Panc1 (cell line): ENCODE measurements at regions not wholly inside any gene's neighbourhood (a gene's known extent, or its start where the extent isn't known, plus 50 kb on each side); places are given as distances from the start of the nearest gene placed in this dataset.

Source experiments
- ATAC-seq: fragments of 200-7000 bp; cut with Tn5 transposase; 2 replicates; pipeline ENCODE4 v1.9.1; 2020; ENCODE audit warnings: mild to moderate bottlenecking, moderate library complexity
- BruUV-seq: library from RNA; stranded (reverse); fragments of 400-500 nt; replicated peaks from 2 replicates; lab custom pipeline; 2021; lab: Mats Ljungman, UMichigan
- CTCF ChIA-PET: fragments of 300-600 bp; sonication (Branson Sonifier 250); formaldehyde crosslinking; loops from one replicate; lab custom pipeline; 2022; ENCODE audit warnings: antibody characterized with exemption; lab: Charles Lee
- POLR2A ChIA-PET: fragments of 300-600 bp; sonication (Branson Sonifier 250); formaldehyde crosslinking; loops from one replicate; lab custom pipeline; 2022; ENCODE audit warnings: antibody characterized with exemption; lab: Charles Lee
- DNase-seq: peaks from one replicate; pipeline ENCODE4 v3.0.0-alpha.2; 2010; ENCODE audit warnings: low read depth, low spot score
- H3K27ac ChIP-seq: 2 replicates; pipeline ENCODE4 v1.5.1; 2011; ENCODE audit warnings: mild to moderate bottlenecking, low read length, inconsistent platforms
- H3K27me3 ChIP-seq: fragments of 200-500 bp; sonication (Bioruptor generic); 2 replicates; pipeline ENCODE4 v1.6.0; 2014; ENCODE audit warnings: low read length, inconsistent platforms; ENCODE audit not compliant: control insufficient read depth, insufficient read depth
- H3K36me3 ChIP-seq: fragments of 200-500 bp; sonication (Bioruptor generic); 2 replicates; pipeline ENCODE4 v1.5.1; 2014; ENCODE audit warnings: inconsistent platforms, mild to moderate bottlenecking, low read length, moderate library complexity; ENCODE audit not compliant: control insufficient read depth, insufficient read depth
- H3K4me1 ChIP-seq: 2 replicates; pipeline ENCODE4 v1.5.1; 2011; ENCODE audit warnings: inconsistent platforms, mild to moderate bottlenecking, low read length, moderate library complexity; ENCODE audit not compliant: control insufficient read depth, insufficient read depth
- H3K4me3 ChIP-seq, 2 experiments: 2 replicates each; pipeline ENCODE4 v1.5.1; 2011 to 2012; ENCODE audit warnings: low read depth in 2 of 2, low read length in 2 of 2, mild to moderate bottlenecking in 2 of 2, inconsistent platforms in 1 of 2, moderate library complexity in 1 of 2
- H3K9me3 ChIP-seq: fragments of 200-500 bp; sonication (Bioruptor generic); 2 replicates; pipeline ENCODE4 v1.5.1; 2014; ENCODE audit warnings: low read depth, mild to moderate bottlenecking, inconsistent platforms, low read length, moderate library complexity; ENCODE audit not compliant: control insufficient read depth, insufficient read depth
- CTCF ChIP-seq: fragments of 450-650 bp; IDR thresholded peaks from 2 replicates; pipeline ENCODE4 v1.5.1; 2017; ENCODE audit warnings: mild to moderate bottlenecking
- POLR2AphosphoS5 ChIP-seq: IDR thresholded peaks from 2 replicates; pipeline ENCODE4 v1.6.1; 2012; ENCODE audit warnings: mild to moderate bottlenecking, low read depth, low read length, moderate library complexity
- REST ChIP-seq, 2 experiments: IDR thresholded peaks; 2 replicates each; pipeline ENCODE4 v1.6.1; 2011 to 2012; ENCODE audit warnings: low read depth in 2 of 2, control low read depth in 1 of 2, low read length in 1 of 2, mild to moderate bottlenecking in 1 of 2, moderate library complexity in 1 of 2; ENCODE audit not compliant: insufficient read depth in 1 of 2
- SIN3A ChIP-seq: IDR thresholded peaks from 2 replicates; pipeline ENCODE4 v1.6.1; 2012; ENCODE audit warnings: low read depth, mild to moderate bottlenecking, low read length, moderate library complexity, borderline replicate concordance; ENCODE audit not compliant: insufficient read depth
- TCF7L2 ChIP-seq: IDR thresholded peaks from 2 replicates; pipeline ENCODE4 v1.6.1; 2011; ENCODE audit warnings: mild to moderate bottlenecking, low read depth, low read length, inconsistent platforms
- in situ Hi-C: cut with HindIII; loops from 2 replicates; pipeline ENCODE4 v1.10.0; 2016; ENCODE audit warnings: low sequenced_read_pairs, low pct_unique_long_range_greater_than_20kb
- intact Hi-C: fragments of 100-400 bp; cut with micrococcal nuclease; formaldehyde crosslinking; loops from one replicate; pipeline ENCODE4 v1.10.0; 2022; ENCODE audit not compliant: unreplicated experiment

GRCh38 chrX:18034945-18035344 is 173.8 kb upstream of the RAI2 start:
- TF ChIP-seq SIN3A (no peak), TCF7L2 (no peak), POLR2AphosphoS5 (no peak), CTCF (no peak), REST (IDR thresholded peaks at IDR 0.05; ENCODE audit: insufficient read depth in 1 of 2, low read depth in 2 of 2, low read length in 1 of 2) (no peak)
- H3K4me1 ChIP-seq, result no peaks in the 10 kb centered on the region
- in situ Hi-C loops (no loop called here), intact Hi-C loops (no loop called here)
- no peak overlapping the region for H3K4me3 ChIP-seq
- no peak overlapping the region for H3K27ac ChIP-seq
- no peaks in the 10 kb centered on the region for H3K27me3 ChIP-seq
- no peak for DNase-seq
- no peaks in the 10 kb centered on the region for H3K36me3 ChIP-seq
- H3K9me3 ChIP-seq, result no peaks in the 10 kb centered on the region
- ATAC-seq, result no peak
- ChIA-PET CTCF (no interaction called here), POLR2A (no interaction called here)
- no TSS peak for BruUV-seq

GRCh38 chrX:18034504-18034903 is 173.4 kb upstream of the RAI2 start:
- BruUV-seq, result no TSS peak
- POLR2A ChIA-PET, result no interaction called here
- in situ Hi-C loops, result no loop called here

More at GRCh38 chrX:18034504-18034903, 173.4 kb upstream of the RAI2 start:
- Histone ChIP-seq H3K27ac (no peak overlapping the region), H3K36me3 (no peaks in the 10 kb centered on the region), H3K27me3 (no peaks in the 10 kb centered on the region), H3K9me3 (no peaks in the 10 kb centered on the region), H3K4me3 (no peak overlapping the region), H3K4me1 (no peaks in the 10 kb centered on the region)
- ATAC-seq (no peak), DNase-seq (no peak)
- CTCF ChIA-PET, result no interaction called here
- intact Hi-C loops, result no loop called here
- TF ChIP-seq REST (IDR thresholded peaks at IDR 0.05; ENCODE audit: insufficient read depth in 1 of 2, low read depth in 2 of 2, low read length in 1 of 2), result no peak
